ENCODE measurements at regions not wholly inside any gene's neighbourhood (a gene's known extent, or its start where the extent isn't known, plus 50 kb on each side); places are given as distances from the start of the nearest gene placed in this dataset.

DNA sequence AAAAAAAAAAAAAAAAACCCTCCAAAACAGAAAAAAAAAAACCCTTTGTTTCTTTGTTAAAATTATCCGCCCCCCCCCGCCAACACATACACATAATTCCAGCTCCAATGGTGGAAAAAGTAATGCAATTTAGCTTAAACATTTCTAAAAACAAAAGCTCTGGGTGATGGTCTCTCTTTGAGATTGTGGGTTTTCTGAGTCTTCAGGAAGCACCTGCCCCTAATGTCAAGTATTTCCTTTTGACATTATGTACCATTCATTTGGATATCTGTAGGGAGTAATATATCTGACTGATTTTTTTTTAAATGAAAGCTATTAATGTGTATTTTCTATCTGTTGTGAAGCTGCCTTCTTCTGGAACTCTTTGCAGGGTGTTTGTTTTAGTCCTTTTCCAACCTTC is 389.7 kb downstream of the TAF11L14 start:
- H3K27ac ChIP-seq (ENCODE audit: low read depth in 1 of 2, low read length in 2 of 2), result no peak overlapping the region
- no peaks in the 10 kb centered on the region for H3K36me3 ChIP-seq (ENCODE audit: control insufficient read depth in 1 of 2, insufficient read depth in 2 of 2, low read length in 1 of 2)
- H3K4me1 ChIP-seq (ENCODE audit: control insufficient read depth in 1 of 2, insufficient read depth in 2 of 2, low read length in 2 of 2), result no peaks in the 10 kb centered on the region
- no peak for ATAC-seq (ENCODE audit: low FRiP score)
- DNase-seq, result no peak
- no peaks in the 10 kb centered on the region for H3K9me3 ChIP-seq (ENCODE audit: control insufficient read depth, low read length)
- 83 to 96% methylated on average over 2 of the region's 2 CpGs for WGBS, 2 donors
- H3K4me3 ChIP-seq (ENCODE audit: low read length in 2 of 2), result no peak overlapping the region
- no peaks in the 10 kb centered on the region for H3K27me3 ChIP-seq (ENCODE audit: control insufficient read depth in 1 of 2, insufficient read depth in 2 of 2, low read length in 1 of 2)
- intact Hi-C loops (cut with DNase I), result no loop called here

DNA sequence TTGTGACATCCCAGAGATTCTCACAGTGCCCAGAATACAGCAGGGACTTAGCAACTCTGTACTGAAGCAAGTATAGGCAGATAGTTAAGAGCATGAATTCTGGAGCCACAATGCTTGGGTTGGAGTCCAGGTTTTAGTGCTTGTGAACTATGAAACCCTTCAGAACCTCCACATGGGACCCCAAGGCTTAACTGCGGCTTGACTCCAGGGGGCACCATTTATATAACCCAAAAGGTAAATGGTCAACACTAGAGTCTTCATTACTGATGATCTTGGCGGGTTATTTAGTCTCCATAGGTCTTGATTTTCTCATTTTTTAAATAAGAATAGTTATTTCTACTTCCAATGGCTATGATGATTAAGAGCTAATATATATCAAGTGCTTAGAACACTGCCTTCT is 390.3 kb downstream of the TAF11L14 start:
- Histone ChIP-seq H3K9me3 (ENCODE audit: control insufficient read depth, low read length) (no peaks in the 10 kb centered on the region), H3K36me3 (ENCODE audit: control insufficient read depth in 1 of 2, insufficient read depth in 2 of 2, low read length in 1 of 2) (no peaks in the 10 kb centered on the region), H3K4me3 (ENCODE audit: low read length in 2 of 2) (no peak overlapping the region), H3K4me1 (ENCODE audit: control insufficient read depth in 1 of 2, insufficient read depth in 2 of 2, low read length in 2 of 2) (no peaks in the 10 kb centered on the region), H3K27me3 (ENCODE audit: control insufficient read depth in 1 of 2, insufficient read depth in 2 of 2, low read length in 1 of 2) (no peaks in the 10 kb centered on the region), H3K27ac (ENCODE audit: low read depth in 1 of 2, low read length in 2 of 2) (no peak overlapping the region)
- intact Hi-C loops (cut with DNase I), result no loop called here
- WGBS, 2 donors, result 84 to 91% methylated on average over 2 of the region's 2 CpGs
- peak; percentile 7 for ATAC-seq (ENCODE audit: low FRiP score)
- no peak for DNase-seq

DNA sequence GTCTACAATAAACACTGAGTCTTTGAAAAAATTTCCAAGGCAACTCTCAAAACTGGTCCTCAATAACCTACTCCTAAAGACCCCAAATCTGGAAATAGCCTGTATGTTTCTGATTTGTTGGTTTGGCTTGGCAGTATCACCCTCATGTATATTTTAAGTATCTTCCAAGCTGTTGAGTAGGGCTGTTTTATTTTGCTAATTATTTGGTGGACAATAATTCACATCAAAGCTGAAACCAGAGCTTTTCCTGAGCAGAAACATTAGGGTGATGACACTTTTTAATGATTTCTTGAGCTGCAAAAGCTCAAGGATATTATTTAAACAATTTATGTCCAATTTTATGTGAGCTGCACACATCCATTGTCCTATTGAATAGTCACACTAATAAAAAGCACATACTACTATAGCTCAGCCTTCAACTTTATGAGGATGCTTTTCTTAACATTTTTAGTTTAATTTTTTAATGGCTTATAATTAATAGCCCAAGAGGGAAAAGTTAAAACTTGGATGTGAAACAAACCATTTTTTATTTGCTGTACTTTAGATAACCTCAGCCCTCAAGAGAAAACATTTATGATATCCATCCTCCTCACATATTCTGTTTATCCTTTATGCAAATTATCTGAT is 393.1 kb downstream of the TAF11L14 start:
- intact Hi-C loops (cut with DNase I), result no loop called here
- Histone ChIP-seq H3K27me3 (ENCODE audit: control insufficient read depth in 1 of 2, insufficient read depth in 2 of 2, low read length in 1 of 2) (no peaks in the 10 kb centered on the region), H3K36me3 (ENCODE audit: control insufficient read depth in 1 of 2, insufficient read depth in 2 of 2, low read length in 1 of 2) (no peaks in the 10 kb centered on the region), H3K27ac (ENCODE audit: low read depth in 1 of 2, low read length in 2 of 2) (no peak overlapping the region), H3K4me1 (ENCODE audit: control insufficient read depth in 1 of 2, insufficient read depth in 2 of 2, low read length in 2 of 2) (no peaks in the 10 kb centered on the region), H3K4me3 (ENCODE audit: low read length in 2 of 2) (no peak overlapping the region), H3K9me3 (ENCODE audit: control insufficient read depth, low read length) (no peaks in the 10 kb centered on the region)
- ATAC-seq (ENCODE audit: low FRiP score) (no peak), DNase-seq (no peak)

DNA sequence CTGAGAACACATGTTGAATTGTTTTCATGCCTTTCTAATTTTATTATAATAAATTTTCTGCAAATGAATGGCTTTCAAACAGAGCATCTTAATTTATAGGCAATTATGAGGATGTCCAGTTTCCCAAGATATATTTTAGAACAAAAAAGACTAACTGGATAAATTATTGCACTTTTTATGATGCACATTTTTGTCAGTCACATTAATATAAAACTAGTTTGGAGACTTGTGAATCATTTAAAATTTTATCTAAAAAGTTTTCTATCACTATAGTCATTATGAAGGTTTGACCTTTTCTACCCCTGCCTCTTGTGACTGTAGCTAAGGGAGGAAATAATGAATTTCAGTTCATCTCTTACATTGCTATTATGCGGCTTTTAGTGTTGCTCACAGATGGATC is 393.8 kb downstream of the TAF11L14 start:
- Histone ChIP-seq H3K9me3 (ENCODE audit: control insufficient read depth, low read length) (no peaks in the 10 kb centered on the region), H3K36me3 (ENCODE audit: control insufficient read depth in 1 of 2, insufficient read depth in 2 of 2, low read length in 1 of 2) (no peaks in the 10 kb centered on the region), H3K4me1 (ENCODE audit: control insufficient read depth in 1 of 2, insufficient read depth in 2 of 2, low read length in 2 of 2) (no peaks in the 10 kb centered on the region), H3K27ac (ENCODE audit: low read depth in 1 of 2, low read length in 2 of 2) (no peak overlapping the region), H3K4me3 (ENCODE audit: low read length in 2 of 2) (no peak overlapping the region), H3K27me3 (ENCODE audit: control insufficient read depth in 1 of 2, insufficient read depth in 2 of 2, low read length in 1 of 2) (no peaks in the 10 kb centered on the region)
- ATAC-seq (ENCODE audit: low FRiP score), result no peak
- no peak for DNase-seq
- 57 to 73% methylated on average over 1 of the region's 1 CpG for WGBS, 2 donors
- intact Hi-C loops (cut with DNase I), result no loop called here

DNA sequence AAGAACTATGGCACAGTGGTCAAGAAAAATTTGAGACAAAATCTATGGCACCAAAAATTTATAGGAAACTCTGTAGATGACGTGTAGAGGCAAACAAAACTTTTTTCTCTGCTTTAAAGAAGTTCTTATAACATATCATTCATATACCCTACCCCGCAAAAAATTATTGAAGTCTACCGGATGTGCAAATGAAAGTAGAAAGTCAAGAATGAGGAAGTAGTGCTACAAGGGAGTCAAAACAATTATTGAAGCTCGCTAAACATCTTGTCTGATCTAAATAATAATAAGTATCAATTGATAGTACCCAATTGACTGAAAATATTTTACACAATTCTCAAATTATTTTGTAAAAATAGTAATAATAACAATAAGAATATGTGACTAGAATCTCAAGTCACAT is 398.5 kb downstream of the TAF11L14 start:
- WGBS, 2 donors, result 74 to 80% methylated on average over 4 of the region's 4 CpGs
- H3K36me3 ChIP-seq (ENCODE audit: control insufficient read depth in 1 of 2, insufficient read depth in 2 of 2, low read length in 1 of 2), result no peaks in the 10 kb centered on the region
- DNase-seq, result no peak
- H3K4me1 ChIP-seq (ENCODE audit: control insufficient read depth in 1 of 2, insufficient read depth in 2 of 2, low read length in 2 of 2), result no peaks in the 10 kb centered on the region
- ATAC-seq (ENCODE audit: low FRiP score), result no peak
- intact Hi-C loops (cut with DNase I), result no loop called here
- H3K27ac ChIP-seq (ENCODE audit: low read depth in 1 of 2, low read length in 2 of 2), result no peak overlapping the region
- H3K27me3 ChIP-seq (ENCODE audit: control insufficient read depth in 1 of 2, insufficient read depth in 2 of 2, low read length in 1 of 2), result no peaks in the 10 kb centered on the region
- no peak overlapping the region for H3K4me3 ChIP-seq (ENCODE audit: low read length in 2 of 2)
- no peaks in the 10 kb centered on the region for H3K9me3 ChIP-seq (ENCODE audit: control insufficient read depth, low read length)

GRCh38 chr5:18036531-18036930 is 402.3 kb downstream of the TAF11L14 start:
- no peaks in the 10 kb centered on the region for H3K9me3 ChIP-seq (ENCODE audit: control insufficient read depth, low read length)
- no peaks in the 10 kb centered on the region for H3K27me3 ChIP-seq (ENCODE audit: control insufficient read depth in 1 of 2, insufficient read depth in 2 of 2, low read length in 1 of 2)
- intact Hi-C loops (cut with DNase I), result no loop called here
- no peaks in the 10 kb centered on the region for H3K36me3 ChIP-seq (ENCODE audit: control insufficient read depth in 1 of 2, insufficient read depth in 2 of 2, low read length in 1 of 2)
- WGBS, 2 donors, result 33 to 39% methylated on average over 2 of the region's 2 CpGs
- no peaks in the 10 kb centered on the region for H3K4me1 ChIP-seq (ENCODE audit: control insufficient read depth in 1 of 2, insufficient read depth in 2 of 2, low read length in 2 of 2)
- DNase-seq (no peak), ATAC-seq (ENCODE audit: low FRiP score) (no peak)
- H3K27ac ChIP-seq (ENCODE audit: low read depth in 1 of 2, low read length in 2 of 2), result no peak overlapping the region
- H3K4me3 ChIP-seq (ENCODE audit: low read length in 2 of 2), result no peak overlapping the region

GRCh38 chr5:18037718-18038117 is 403.5 kb downstream of the TAF11L14 start:
- Histone ChIP-seq H3K27ac (ENCODE audit: low read depth in 1 of 2, low read length in 2 of 2) (no peak overlapping the region), H3K4me1 (ENCODE audit: control insufficient read depth in 1 of 2, insufficient read depth in 2 of 2, low read length in 2 of 2) (no peaks in the 10 kb centered on the region), H3K4me3 (ENCODE audit: low read length in 2 of 2) (no peak overlapping the region), H3K9me3 (ENCODE audit: control insufficient read depth, low read length) (no peaks in the 10 kb centered on the region), H3K36me3 (ENCODE audit: control insufficient read depth in 1 of 2, insufficient read depth in 2 of 2, low read length in 1 of 2) (no peaks in the 10 kb centered on the region), H3K27me3 (ENCODE audit: control insufficient read depth in 1 of 2, insufficient read depth in 2 of 2, low read length in 1 of 2) (no peaks in the 10 kb centered on the region)
- intact Hi-C loops (cut with DNase I), result no loop called here
- 91 to 95% methylated on average over 2 of the region's 2 CpGs for WGBS, 2 donors
- ATAC-seq (ENCODE audit: low FRiP score), result no peak
- DNase-seq, result no peak

GRCh38 chr5:18043344-18043743 is 409.1 kb downstream of the TAF11L14 start:
- Histone ChIP-seq H3K4me1 (ENCODE audit: control insufficient read depth in 1 of 2, insufficient read depth in 2 of 2, low read length in 2 of 2) (no peaks in the 10 kb centered on the region), H3K36me3 (ENCODE audit: control insufficient read depth in 1 of 2, insufficient read depth in 2 of 2, low read length in 1 of 2) (no peaks in the 10 kb centered on the region), H3K9me3 (ENCODE audit: control insufficient read depth, low read length) (no peaks in the 10 kb centered on the region), H3K27me3 (ENCODE audit: control insufficient read depth in 1 of 2, insufficient read depth in 2 of 2, low read length in 1 of 2) (no peaks in the 10 kb centered on the region), H3K27ac (ENCODE audit: low read depth in 1 of 2, low read length in 2 of 2) (no peak overlapping the region), H3K4me3 (ENCODE audit: low read length in 2 of 2) (no peak overlapping the region)
- WGBS, 2 donors, result 62 to 68% methylated on average over 1 of the region's 1 CpG
- intact Hi-C loops (cut with DNase I), result no loop called here
- no peak for DNase-seq
- ATAC-seq (ENCODE audit: low FRiP score), result no peak

GRCh38 chr5:18048449-18048848 is 414.2 kb downstream of the TAF11L14 start:
- Histone ChIP-seq H3K4me3 (ENCODE audit: low read length in 2 of 2) (no peak overlapping the region), H3K9me3 (ENCODE audit: control insufficient read depth, low read length) (no peaks in the 10 kb centered on the region), H3K27ac (ENCODE audit: low read depth in 1 of 2, low read length in 2 of 2) (no peak overlapping the region), H3K4me1 (ENCODE audit: control insufficient read depth in 1 of 2, insufficient read depth in 2 of 2, low read length in 2 of 2) (no peaks in the 10 kb centered on the region), H3K27me3 (ENCODE audit: control insufficient read depth in 1 of 2, insufficient read depth in 2 of 2, low read length in 1 of 2) (no peaks in the 10 kb centered on the region), H3K36me3 (ENCODE audit: control insufficient read depth in 1 of 2, insufficient read depth in 2 of 2, low read length in 1 of 2) (no peaks in the 10 kb centered on the region)
- no peak for DNase-seq
- intact Hi-C loops (cut with DNase I), result no loop called here
- ATAC-seq (ENCODE audit: low FRiP score), result no peak
- 13 to 20% methylated on average over 2 of the region's 2 CpGs for WGBS, 2 donors

Measured in aorta (tissue), 5 donors.